ENCODE measurements at regions not wholly inside any gene's neighbourhood (a gene's known extent, or its start where the extent isn't known, plus 50 kb on each side); places are given as distances from the start of the nearest gene placed in this dataset.
"Not testable (repeated sequence)": the region's sequence is repeated elsewhere in the genome, so short reads cannot be mapped to it uniquely, and the experiment has no call there.

DNA sequence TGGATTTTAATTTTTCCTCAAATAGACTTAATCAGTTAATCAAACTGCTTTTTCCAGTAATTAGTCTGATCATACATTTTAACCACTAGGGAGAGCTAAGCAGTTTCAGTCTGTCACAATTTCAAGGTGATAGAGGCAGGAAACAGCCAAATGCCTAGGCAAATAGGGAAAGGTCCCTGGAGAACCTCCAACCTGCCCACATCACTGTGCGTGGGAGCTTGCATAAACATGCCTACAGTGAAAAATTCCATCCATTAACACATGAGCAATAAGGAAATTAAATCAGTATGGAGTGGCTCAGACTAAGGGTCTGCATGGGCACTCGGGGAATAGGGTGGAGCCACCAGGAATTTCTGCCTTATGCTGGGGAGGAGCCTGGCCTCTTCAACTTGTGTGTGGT lies 74.6 kb downstream of the AASDHPPT start:
- no peak overlapping the region for H3K4me3 ChIP-seq (ENCODE audit: low read depth, low read length)
- no peak for DNase-seq (ENCODE audit: extremely low spot score)
- no peak overlapping the region for H3K27ac ChIP-seq (ENCODE audit: low read depth)
- no peaks in the 10 kb centered on the region for H3K36me3 ChIP-seq (ENCODE audit: insufficient read depth)
- 41% methylated on average over 2 of the region's 2 CpGs for WGBS
- H3K4me1 ChIP-seq (ENCODE audit: insufficient read depth) = no peaks in the 10 kb centered on the region

DNA sequence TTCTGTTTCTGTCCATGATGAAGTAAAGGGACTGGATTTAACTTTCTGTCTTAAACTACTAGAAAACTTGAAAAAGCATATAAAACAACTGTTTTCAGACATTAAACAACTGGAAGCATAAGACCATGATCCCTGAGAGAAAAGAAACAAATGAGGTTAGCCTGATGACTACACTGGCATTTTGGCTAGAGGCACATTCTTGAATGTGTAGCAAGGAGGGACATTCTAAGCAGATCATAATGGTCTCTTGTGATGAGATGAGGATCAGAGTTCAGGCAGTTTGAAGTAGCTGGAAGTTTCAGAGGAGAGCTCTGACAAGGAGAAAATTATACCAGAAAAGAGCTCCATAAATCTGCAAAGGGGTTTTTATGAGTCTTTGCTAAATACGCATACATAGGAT lies 75.4 kb downstream of the AASDHPPT start:
- DNase-seq (ENCODE audit: extremely low spot score) = no peak
- WGBS = 6% methylated on average over 1 of the region's 1 CpG
- Histone ChIP-seq H3K4me1 (ENCODE audit: insufficient read depth) (no peaks in the 10 kb centered on the region), H3K4me3 (ENCODE audit: low read depth, low read length) (no peak overlapping the region), H3K27ac (ENCODE audit: low read depth) (no peak overlapping the region), H3K36me3 (ENCODE audit: insufficient read depth) (no peaks in the 10 kb centered on the region)

DNA sequence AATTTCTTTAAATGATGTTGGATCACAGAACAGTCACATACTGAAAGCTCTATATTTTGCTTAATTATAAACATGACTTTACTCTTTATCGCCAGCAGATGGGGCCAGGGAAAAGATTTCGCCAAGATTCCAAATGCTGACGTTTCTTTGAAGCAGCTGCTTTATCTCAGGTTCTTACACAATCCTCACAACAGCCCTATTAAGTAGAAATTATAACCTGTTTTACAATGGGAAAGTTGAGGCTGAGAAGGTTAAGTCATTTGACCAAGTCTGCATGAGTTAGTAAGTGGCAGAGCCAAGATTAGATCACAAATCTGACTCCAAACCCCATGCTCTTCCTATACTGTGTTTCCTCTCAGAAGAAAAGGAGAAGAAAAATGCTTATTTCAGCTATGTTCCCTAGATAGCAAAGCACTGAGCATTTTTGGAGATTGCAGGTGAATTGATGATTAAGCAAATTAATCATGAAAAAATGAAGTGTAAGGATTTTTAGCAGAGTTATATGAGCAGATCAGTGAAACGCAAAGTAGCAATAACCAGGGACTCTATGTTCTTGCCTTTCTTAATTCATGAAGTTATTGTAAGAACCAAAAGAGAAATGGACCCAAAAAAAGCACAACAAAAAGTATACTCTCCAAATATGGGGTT lies 79.0 kb downstream of the AASDHPPT start:
- WGBS = 17% methylated on average over 4 of the region's 4 CpGs

DNA sequence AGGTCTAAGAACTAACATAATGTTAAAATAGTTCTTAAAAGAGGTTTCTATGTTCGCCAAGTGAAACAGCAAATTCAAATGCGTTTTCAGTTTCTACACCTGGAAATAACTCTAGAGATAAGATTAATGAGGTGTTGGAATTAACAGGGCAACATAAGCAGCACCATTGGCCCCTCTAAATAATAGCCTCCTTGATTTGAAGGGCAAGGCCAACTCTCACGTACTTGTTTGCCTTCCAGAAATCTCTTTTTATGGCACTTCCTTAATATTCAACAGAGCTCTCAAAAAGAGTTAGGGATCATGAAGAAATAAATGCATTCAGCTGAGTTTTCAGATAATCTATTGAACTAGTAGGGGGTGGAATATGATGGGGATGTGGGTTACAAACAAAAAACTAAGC lies 80.9 kb downstream of the AASDHPPT start:
- Histone ChIP-seq H3K4me1 (ENCODE audit: insufficient read depth) (no peaks in the 10 kb centered on the region), H3K36me3 (ENCODE audit: insufficient read depth) (no peaks in the 10 kb centered on the region), H3K27ac (ENCODE audit: low read depth) (no peak overlapping the region), H3K4me3 (ENCODE audit: low read depth, low read length) (no peak overlapping the region)
- no peak for DNase-seq (ENCODE audit: extremely low spot score)
- 68% methylated on average over 3 of the region's 3 CpGs for WGBS

More for the DNA sequence above, 79.0 kb downstream of the AASDHPPT start:
- Histone ChIP-seq H3K4me1 (ENCODE audit: insufficient read depth) (no peaks in the 10 kb centered on the region), H3K27ac (ENCODE audit: low read depth) (no peak overlapping the region), H3K4me3 (ENCODE audit: low read depth, low read length) (no peak overlapping the region), H3K36me3 (ENCODE audit: insufficient read depth) (no peaks in the 10 kb centered on the region)
- peak; percentile 69 for DNase-seq (ENCODE audit: extremely low spot score)

DNA sequence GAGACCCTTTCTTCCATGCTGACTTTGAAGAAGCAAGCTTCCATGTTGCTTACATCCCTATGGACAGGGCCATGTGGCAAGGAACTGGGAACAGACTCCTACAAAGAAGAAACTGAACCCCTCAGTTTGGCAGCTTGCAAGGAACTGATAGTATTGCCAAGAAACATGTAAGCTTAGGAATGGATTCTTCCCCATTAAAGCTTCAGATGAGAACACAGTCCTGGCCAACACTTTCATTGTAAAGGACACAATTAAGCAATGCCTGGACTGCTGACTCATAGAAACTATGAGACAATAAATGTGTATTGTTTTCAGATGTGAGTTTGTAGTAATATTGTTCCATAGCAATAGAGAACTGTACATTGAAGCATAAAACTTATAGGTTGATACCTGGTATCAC lies 82.4 kb downstream of the AASDHPPT start:
- Histone ChIP-seq H3K36me3 (ENCODE audit: insufficient read depth) (no peaks in the 10 kb centered on the region), H3K27ac (ENCODE audit: low read depth) (no peak overlapping the region), H3K4me1 (ENCODE audit: insufficient read depth) (no peaks in the 10 kb centered on the region), H3K4me3 (ENCODE audit: low read depth, low read length) (no peak overlapping the region)
- no peak for DNase-seq (ENCODE audit: extremely low spot score)

DNA sequence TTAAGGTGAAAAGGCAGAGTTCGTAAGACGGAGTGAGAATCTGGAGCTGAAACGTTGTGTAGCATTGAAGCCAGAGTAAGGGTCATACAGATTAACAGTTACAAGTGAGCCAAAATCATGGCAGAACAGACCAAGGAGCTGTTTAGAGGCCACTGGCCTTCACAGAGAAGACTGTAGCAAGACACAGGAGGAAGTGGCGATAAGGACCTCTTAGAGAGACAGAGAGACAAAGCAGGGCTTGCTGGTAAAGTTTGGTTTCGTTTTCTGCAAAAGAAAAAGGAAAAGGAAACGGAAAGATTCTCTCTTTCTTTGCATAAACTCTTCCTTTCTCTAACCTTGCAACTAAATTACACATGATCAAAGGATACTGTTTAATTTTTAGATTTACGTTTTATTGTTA lies 83.0 kb downstream of the AASDHPPT start:
- no peak for DNase-seq (ENCODE audit: extremely low spot score)
- 91% methylated on average over 7 of the region's 7 CpGs for WGBS
- Histone ChIP-seq H3K27ac (ENCODE audit: low read depth) (no peak overlapping the region), H3K4me3 (ENCODE audit: low read depth, low read length) (no peak overlapping the region), H3K4me1 (ENCODE audit: insufficient read depth) (no peaks in the 10 kb centered on the region), H3K36me3 (ENCODE audit: insufficient read depth) (no peaks in the 10 kb centered on the region)

DNA sequence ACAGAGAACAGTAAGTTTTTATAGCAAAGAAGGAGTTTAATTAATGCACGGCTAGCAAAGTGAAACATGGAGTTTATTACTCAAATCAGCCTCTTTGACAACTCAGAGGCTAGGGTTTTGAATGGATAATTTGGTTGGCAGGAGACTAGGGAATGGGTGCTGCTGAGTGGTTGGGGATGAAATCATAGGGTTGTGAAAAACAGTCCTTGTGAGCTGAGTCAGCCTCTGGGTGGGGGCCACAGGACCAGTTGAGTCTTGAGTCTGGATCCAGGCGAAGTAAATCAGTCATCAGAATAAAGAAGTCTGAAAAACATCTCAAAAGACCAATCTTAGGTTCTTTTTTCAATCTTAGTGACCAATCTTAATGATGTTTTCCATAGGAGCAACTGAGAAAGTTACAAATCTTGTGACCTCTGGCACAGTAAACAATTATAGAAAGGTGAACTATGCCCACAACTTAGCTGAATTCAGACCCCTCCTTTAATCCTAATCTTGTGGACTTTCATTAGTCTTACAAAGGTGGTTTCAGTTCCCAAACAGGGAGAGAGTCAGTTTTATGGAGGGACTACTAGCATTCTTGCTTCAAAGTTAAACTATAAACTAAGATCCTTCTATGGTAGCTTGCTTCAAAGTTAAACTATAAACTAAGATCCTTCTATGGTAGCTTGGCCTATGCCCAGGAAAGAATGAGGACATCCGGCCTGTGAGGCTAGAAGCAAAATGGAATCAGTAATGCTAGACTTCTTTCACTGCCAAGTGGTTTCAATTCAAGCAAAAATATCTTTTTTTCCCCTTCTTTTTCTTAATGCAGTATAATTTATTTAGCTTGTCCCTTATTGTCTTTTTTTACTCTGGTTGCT lies 84.5 kb downstream of the AASDHPPT start:
- no peak for DNase-seq (ENCODE audit: extremely low spot score)
- Histone ChIP-seq H3K27ac (ENCODE audit: low read depth) (no peak overlapping the region), H3K36me3 (ENCODE audit: insufficient read depth) (no peaks in the 10 kb centered on the region), H3K4me1 (ENCODE audit: insufficient read depth) (no peaks in the 10 kb centered on the region), H3K4me3 (ENCODE audit: low read depth, low read length) (no peak overlapping the region)
- WGBS = 76% methylated on average over 3 of the region's 3 CpGs

DNA sequence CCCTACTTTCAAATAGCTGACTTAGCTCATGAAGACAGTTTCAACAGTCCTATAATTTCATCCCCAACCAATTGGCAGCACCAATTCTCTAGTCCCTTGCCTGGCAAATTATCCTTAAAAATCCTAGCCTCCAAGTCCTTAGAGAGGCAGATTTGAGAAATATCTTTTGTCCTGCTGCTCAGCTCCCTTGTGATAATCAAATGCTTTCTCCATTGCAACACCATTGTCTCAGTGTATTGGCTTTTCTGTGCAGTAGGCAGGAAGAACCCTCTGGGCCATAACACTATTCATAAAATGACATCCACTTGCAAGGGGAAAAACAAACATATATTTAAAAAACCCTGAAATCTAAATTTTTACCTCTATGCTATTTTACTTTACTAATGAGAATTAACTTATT lies 89.6 kb downstream of the AASDHPPT start:
- no peaks in the 10 kb centered on the region for H3K36me3 ChIP-seq (ENCODE audit: insufficient read depth)
- DNase-seq (ENCODE audit: extremely low spot score) = no peak
- H3K4me3 ChIP-seq (ENCODE audit: low read depth, low read length) = no peak overlapping the region
- H3K4me1 ChIP-seq (ENCODE audit: insufficient read depth) = no peaks in the 10 kb centered on the region
- no peak overlapping the region for H3K27ac ChIP-seq (ENCODE audit: low read depth)

DNA sequence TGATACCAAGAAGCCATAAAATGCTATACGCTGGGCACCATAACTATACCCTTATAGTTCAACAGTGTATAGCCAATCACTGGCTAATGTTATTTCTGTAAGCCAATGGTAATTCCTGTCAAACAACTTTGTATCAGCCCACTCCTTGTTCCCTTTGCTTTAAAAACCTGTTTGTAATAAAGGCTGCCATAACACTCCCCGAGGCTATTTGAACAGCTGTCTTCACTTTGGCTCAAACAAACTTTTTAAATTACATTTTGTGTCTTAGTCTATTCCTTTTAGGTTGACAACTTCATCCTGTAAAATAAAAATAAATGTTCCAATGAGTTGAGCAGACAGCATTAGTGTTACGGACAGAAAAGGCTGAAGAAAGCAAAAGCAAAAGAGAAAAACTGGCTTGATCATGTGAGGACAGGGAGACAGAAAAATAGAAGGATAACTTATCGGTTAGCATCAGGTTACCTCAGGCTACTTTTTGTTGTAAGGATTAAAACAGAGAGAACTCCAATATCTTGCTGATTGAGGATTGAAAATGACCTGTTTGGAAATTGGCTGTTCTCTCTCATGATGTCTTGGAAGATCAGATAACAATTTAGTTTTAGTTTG lies 95.0 kb downstream of the AASDHPPT start:
- DNase-seq (ENCODE audit: extremely low spot score) = no peak
- Histone ChIP-seq H3K4me3 (ENCODE audit: low read depth, low read length) (no peak overlapping the region), H3K4me1 (ENCODE audit: insufficient read depth) (peaks cover 2% of the 10 kb centered on the region), H3K36me3 (ENCODE audit: insufficient read depth) (no peaks in the 10 kb centered on the region), H3K27ac (ENCODE audit: low read depth) (no peak overlapping the region)
- WGBS = 52% methylated on average over 4 of the region's 4 CpGs

DNA sequence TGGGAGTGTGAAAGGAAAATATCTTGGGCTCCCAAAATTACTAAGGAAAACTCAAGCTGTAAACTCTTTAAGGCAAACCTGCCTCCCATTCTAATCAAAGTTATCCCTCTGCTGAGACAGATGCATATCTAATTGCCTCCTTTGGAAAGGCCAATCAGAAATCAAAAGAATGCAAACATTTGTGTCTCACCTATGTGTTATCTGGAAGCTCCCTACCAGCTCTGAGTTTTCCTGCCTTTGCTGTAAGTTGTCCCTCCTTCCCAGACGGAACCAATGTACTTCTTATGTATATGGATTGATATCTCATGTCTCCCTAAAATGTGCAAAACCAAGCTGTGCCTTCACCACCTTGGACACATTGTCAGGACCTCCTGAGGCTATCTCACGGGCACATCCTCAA lies 95.8 kb downstream of the AASDHPPT start:
- no peak for DNase-seq (ENCODE audit: extremely low spot score)
- Histone ChIP-seq H3K27ac (ENCODE audit: low read depth) (no peak overlapping the region), H3K36me3 (ENCODE audit: insufficient read depth) (no peaks in the 10 kb centered on the region), H3K4me3 (ENCODE audit: low read depth, low read length) (no peak overlapping the region), H3K4me1 (ENCODE audit: insufficient read depth) (peaks cover 2% of the 10 kb centered on the region)
- WGBS = 80% methylated on average over 2 of the region's 2 CpGs

DNA sequence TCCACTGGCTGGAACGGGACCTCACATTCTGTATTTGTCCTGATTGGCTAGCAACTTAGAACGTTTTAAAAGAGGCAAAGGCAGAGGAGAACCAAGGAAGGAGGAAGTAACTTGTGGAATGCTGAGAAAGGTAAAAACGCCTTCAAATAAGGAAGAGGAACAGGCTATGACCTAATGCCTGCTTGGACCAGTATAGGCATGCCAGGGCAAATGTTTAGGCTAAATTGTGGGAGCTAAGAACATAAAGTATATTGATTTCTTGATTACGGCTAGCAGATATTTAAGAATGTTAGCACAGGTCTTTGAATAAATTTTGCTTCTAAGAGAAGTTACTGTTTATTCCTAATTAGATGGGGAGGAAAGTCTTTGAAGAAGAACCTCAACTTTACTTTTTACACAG lies 96.5 kb downstream of the AASDHPPT start:
- not testable (repeated sequence) for DNase-seq (ENCODE audit: extremely low spot score); H3K4me1 ChIP-seq (ENCODE audit: insufficient read depth); H3K27ac ChIP-seq (ENCODE audit: low read depth); H3K4me3 ChIP-seq (ENCODE audit: low read depth, low read length); H3K36me3 ChIP-seq (ENCODE audit: insufficient read depth)
- 78% methylated on average over 4 of the region's 4 CpGs for WGBS

DNA sequence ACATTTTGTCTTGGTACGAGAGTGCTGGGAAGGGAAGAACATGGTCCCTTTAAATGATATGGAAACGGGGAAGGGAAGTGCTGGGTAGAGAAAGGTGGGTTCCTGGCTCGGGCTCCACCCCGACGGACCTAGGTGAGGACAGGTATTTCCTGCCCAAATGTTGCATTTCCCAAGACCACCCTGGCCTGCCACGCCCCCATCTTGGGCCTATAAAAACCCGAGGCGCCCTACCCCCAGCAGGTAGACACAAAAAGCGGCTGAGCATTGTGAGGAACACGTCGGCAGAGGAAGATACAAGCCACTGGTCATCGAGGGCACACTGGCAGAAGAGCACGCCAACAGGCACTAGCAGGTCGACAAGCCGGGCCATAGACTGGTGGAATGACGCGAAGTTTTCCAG lies 99.4 kb downstream of the AASDHPPT start:
- no peaks in the 10 kb centered on the region for H3K36me3 ChIP-seq (ENCODE audit: insufficient read depth)
- DNase-seq (ENCODE audit: extremely low spot score) = no peak
- 96% methylated on average over 17 of the region's 17 CpGs for WGBS

DNA sequence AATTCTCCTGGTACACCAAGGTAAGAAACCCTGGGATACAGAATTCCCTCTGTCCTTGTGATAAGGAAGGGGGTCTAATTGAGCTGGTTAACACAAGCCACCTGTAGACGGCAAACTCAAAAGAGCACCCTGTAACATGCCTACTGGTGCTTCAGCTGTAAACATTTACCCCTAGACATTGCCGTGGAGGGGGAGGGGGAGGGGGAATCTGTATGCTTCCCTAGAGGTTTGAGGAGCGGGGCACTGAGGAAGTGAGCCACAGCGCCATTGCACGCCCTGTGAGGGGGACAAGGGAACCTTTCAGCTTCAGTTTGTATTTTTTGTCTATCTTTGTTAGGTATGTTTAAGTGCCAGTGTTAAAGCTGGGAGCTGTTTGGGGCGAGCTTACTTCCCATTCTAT lies 99.8 kb downstream of the AASDHPPT start:
- H3K4me3 ChIP-seq (ENCODE audit: low read depth, low read length) = no peak overlapping the region
- no peaks in the 10 kb centered on the region for H3K36me3 ChIP-seq (ENCODE audit: insufficient read depth)
- no peak for DNase-seq (ENCODE audit: extremely low spot score)
- WGBS = 67% methylated on average over 6 of the region's 6 CpGs
- H3K4me1 ChIP-seq (ENCODE audit: insufficient read depth) = peaks cover 2% of the 10 kb centered on the region
- no peak overlapping the region for H3K27ac ChIP-seq (ENCODE audit: low read depth)

More for the DNA sequence above, 99.4 kb downstream of the AASDHPPT start:
- Histone ChIP-seq H3K4me3 (ENCODE audit: low read depth, low read length) (no peak overlapping the region), H3K4me1 (ENCODE audit: insufficient read depth) (peaks cover 2% of the 10 kb centered on the region), H3K27ac (ENCODE audit: low read depth) (no peak overlapping the region)

DNA sequence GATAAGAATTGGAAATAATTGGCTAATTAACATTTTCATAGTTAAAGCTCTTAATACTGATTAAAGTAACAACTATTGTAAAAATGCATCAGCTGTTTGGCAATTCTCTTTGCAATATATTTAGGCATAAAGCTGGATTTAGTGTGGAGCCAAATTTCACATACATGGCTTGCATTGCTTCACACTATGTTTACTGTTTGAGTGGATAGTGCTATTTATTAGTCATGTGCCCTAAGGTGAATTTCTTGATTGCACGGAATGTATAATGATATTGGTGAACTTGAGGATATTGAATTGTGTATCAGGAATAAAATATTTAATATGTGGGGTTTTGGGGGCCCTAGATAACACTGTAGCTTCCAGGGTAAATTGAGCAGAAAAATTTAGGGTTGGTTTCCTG lies 100.9 kb downstream of the AASDHPPT start:
- 80% methylated on average over 1 of the region's 1 CpG for WGBS
- H3K4me3 ChIP-seq (ENCODE audit: low read depth, low read length) = no peak overlapping the region
- H3K27ac ChIP-seq (ENCODE audit: low read depth) = no peak overlapping the region
- no peak for DNase-seq (ENCODE audit: extremely low spot score)
- H3K4me1 ChIP-seq (ENCODE audit: insufficient read depth) = peaks cover 2% of the 10 kb centered on the region
- no peaks in the 10 kb centered on the region for H3K36me3 ChIP-seq (ENCODE audit: insufficient read depth)

Measured in urinary bladder (tissue), 3 donors.